ENCODE measurements at regions not wholly inside any gene's neighbourhood (a gene's known extent, or its start where the extent isn't known, plus 50 kb on each side); places are given as distances from the start of the nearest gene placed in this dataset.
A peak's percentile ranks its signal among the peaks of the same experiment; 100 is the strongest.

DNA sequence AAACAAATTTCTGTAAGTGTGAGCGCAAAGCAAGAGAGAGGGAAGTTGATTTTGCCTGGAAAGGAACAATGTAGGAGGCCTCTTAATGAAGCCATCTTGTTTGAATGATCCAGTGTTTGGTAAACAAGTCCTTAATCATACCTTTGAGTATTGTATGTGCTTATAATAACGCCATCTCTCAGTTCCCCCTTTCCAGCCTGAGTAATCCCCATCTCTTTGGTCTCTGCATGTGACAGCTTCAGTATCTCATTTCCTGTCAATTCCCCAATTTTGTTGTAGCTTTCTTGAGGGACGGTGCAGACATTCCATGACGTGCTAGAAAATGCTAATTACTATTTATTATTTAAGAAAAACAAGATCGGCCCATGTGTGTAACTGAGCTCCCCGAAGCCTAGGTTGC is 349.3 kb upstream of the NR2F2 start:
- no peak for DNase-seq (ENCODE audit: low spot score in 2 of 2)
- Histone ChIP-seq H3K4me1 (no peaks in the 10 kb centered on the region), H3K36me3 (no peaks in the 10 kb centered on the region), H3K27ac (no peak overlapping the region), H3K9me3 (no peaks in the 10 kb centered on the region), H3K27me3 (no peaks in the 10 kb centered on the region), H3K4me3 (no peak overlapping the region)
- TF ChIP-seq POLR2A (IDR thresholded peaks at IDR 0.05) (no peak), POLR2AphosphoS5 (IDR thresholded peaks at IDR 0.05) (no peak)
- TF ChIP-seq, protein P1, sequence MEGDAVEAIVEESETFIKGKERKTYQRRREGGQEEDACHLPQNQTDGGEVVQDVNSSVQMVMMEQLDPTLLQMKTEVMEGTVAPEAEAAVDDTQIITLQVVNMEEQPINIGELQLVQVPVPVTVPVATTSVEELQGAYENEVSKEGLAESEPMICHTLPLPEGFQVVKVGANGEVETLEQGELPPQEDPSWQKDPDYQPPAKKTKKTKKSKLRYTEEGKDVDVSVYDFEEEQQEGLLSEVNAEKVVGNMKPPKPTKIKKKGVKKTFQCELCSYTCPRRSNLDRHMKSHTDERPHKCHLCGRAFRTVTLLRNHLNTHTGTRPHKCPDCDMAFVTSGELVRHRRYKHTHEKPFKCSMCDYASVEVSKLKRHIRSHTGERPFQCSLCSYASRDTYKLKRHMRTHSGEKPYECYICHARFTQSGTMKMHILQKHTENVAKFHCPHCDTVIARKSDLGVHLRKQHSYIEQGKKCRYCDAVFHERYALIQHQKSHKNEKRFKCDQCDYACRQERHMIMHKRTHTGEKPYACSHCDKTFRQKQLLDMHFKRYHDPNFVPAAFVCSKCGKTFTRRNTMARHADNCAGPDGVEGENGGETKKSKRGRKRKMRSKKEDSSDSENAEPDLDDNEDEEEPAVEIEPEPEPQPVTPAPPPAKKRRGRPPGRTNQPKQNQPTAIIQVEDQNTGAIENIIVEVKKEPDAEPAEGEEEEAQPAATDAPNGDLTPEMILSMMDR (IDR thresholded peaks at IDR 0.05): no peak
- intact Hi-C loops (cut with DNase I; ENCODE audit: low total_unique reads): no loop called here

DNA sequence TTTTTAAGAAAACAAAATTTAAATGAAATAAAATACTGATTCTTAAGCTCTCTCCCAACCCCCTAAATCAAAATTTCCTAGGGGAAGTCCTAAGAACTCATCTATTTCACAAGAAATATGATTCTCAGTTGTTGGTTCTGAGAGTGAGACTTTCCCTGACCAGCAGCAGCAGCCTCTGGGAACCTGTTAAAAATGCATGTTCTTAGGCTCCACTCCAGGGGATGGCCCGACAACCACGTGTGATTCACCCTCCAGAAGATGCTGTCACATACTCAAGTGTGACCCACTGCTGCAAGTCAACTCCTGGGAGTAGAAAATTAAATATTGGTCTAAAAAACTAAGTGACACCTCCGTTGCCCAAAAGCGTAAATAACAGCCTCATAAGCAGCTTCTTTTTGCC is 343.2 kb upstream of the NR2F2 start:
- H3K27ac ChIP-seq: peak overlapping the region in 1 of 2 donors; percentile 55
- TF ChIP-seq POLR2AphosphoS5 (IDR thresholded peaks at IDR 0.05): no peak
- TF ChIP-seq, protein P1 (IDR thresholded peaks at IDR 0.05): no peak
- intact Hi-C loops (cut with DNase I; ENCODE audit: low total_unique reads): no loop called here

DNA sequence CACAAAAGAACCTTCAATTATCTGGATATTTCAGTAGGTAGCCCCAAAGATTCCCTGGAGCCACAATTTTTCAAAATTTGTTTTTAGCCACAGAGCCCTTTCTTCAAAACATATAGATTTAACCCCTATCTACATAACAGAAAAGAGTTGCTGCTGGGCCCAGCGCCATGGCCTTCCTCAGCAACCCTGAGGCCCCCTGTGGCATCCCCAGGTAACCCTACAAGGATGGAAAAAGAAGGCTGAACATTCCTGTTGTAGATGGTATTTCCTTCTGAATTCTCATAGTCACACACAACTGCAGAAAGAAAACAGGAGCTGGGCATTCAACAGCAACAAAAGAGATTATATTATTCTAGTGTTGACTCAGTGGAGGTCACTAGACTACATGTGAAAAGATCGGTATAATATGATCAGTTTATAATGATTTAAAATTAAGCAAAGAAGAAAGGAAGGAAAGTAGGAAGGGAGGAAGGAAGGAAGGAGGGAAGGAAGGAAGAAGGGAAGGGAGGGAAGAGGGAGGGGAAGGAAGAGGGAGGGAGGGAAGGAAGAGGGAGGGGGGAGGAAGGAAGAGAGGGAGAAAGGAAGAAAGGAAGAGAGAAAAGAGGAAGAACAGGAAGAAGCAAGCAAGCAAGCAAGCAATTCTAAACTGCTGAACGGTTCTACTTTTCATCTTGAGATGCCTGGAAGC is 342.5 kb upstream of the NR2F2 start:
- no peaks in the 10 kb centered on the region for H3K4me1 ChIP-seq
- H3K27ac ChIP-seq: peak overlapping the region; percentile 55 to 75
- no peak for DNase-seq (ENCODE audit: low spot score in 2 of 2)
- intact Hi-C loops (cut with DNase I; ENCODE audit: low total_unique reads): no loop called here
- H3K27me3 ChIP-seq: no peaks in the 10 kb centered on the region
- H3K9me3 ChIP-seq: no peaks in the 10 kb centered on the region
- no peak for TF ChIP-seq POLR2A (IDR thresholded peaks at IDR 0.05)
- TF ChIP-seq, protein P1 (IDR thresholded peaks at IDR 0.05): no peak
- no peak for TF ChIP-seq POLR2AphosphoS5 (IDR thresholded peaks at IDR 0.05)
- H3K36me3 ChIP-seq: no peaks in the 10 kb centered on the region
- H3K4me3 ChIP-seq: no peak overlapping the region

More for the DNA sequence above, 343.2 kb upstream of the NR2F2 start:
- Histone ChIP-seq H3K36me3 (no peaks in the 10 kb centered on the region), H3K4me1 (no peaks in the 10 kb centered on the region), H3K4me3 (no peak overlapping the region), H3K9me3 (no peaks in the 10 kb centered on the region), H3K27me3 (no peaks in the 10 kb centered on the region)
- DNase-seq (ENCODE audit: low spot score in 2 of 2): no peak

DNA sequence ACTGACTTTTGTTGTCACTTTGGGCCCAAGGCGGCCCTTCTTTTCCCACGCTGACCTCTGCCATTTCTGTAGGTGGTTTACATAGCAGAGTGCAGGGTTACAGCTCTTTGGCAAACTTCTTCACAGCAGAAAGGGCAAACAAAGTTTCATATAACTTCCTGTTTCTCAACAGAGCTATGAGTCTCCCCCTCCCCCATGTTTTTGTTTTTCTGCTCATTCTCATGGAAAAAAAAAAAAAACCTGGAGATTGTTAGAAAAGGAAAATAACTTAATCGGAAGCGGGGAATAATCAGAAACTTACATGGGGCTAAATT is 342.0 kb upstream of the NR2F2 start:
- H3K4me3 ChIP-seq: no peak overlapping the region

DNA sequence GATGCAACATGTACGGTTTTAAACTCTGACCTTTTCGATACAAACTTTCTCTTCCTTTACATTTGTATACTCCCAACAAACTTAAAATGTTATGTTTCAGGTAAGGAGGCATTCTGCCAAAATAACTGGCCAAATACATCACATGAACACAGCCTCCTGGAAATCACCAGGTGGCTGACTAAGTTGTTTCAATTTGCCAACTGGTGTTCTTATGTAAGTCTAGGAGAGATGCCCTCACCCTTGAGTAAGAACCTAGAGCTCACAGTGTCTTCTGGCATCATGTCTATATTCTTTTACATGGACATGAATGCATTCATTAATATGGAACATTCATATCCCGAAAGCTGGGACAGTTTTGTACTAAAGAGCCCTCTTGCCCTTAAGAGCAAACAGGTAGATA is 341.1 kb upstream of the NR2F2 start:
- Histone ChIP-seq H3K9me3 (no peaks in the 10 kb centered on the region), H3K4me3 (no peak overlapping the region), H3K4me1 (no peaks in the 10 kb centered on the region), H3K36me3 (no peaks in the 10 kb centered on the region), H3K27me3 (no peaks in the 10 kb centered on the region), H3K27ac (peak overlapping the region in 1 of 2 donors; percentile 32)
- no peak for DNase-seq (ENCODE audit: low spot score in 2 of 2)
- TF ChIP-seq POLR2A (IDR thresholded peaks at IDR 0.05) (no peak), POLR2AphosphoS5 (IDR thresholded peaks at IDR 0.05) (no peak)
- TF ChIP-seq, protein P1 (IDR thresholded peaks at IDR 0.05): no peak
- intact Hi-C loops (cut with DNase I; ENCODE audit: low total_unique reads): no loop called here

More for the DNA sequence above, 342.0 kb upstream of the NR2F2 start:
- intact Hi-C loops (cut with DNase I; ENCODE audit: low total_unique reads): no loop called here
- Histone ChIP-seq H3K4me1 (no peaks in the 10 kb centered on the region), H3K36me3 (no peaks in the 10 kb centered on the region), H3K27ac (peak overlapping the region; percentile 55 to 75), H3K9me3 (no peaks in the 10 kb centered on the region), H3K27me3 (no peaks in the 10 kb centered on the region)
- DNase-seq (ENCODE audit: low spot score in 2 of 2): no peak
- TF ChIP-seq, protein P1 (IDR thresholded peaks at IDR 0.05): no peak
- no peak for TF ChIP-seq POLR2A (IDR thresholded peaks at IDR 0.05)
- no peak for TF ChIP-seq POLR2AphosphoS5 (IDR thresholded peaks at IDR 0.05)
